ENCODE measurements at regions not wholly inside any gene's neighbourhood (a gene's known extent, or its start where the extent isn't known, plus 50 kb on each side); places are given as distances from the start of the nearest gene placed in this dataset.

GRCh38 chr1:55585402-55585792 is 370.2 kb upstream of the USP24 start:
- no peak for DNase-seq (ENCODE audit: low read depth in 2 of 2)

GRCh38 chr1:55584526-55585401 is 369.6 kb upstream of the USP24 start:
- no peak for DNase-seq (ENCODE audit: low read depth in 2 of 2)

GRCh38 chr1:55582084-55582483 is 366.9 kb upstream of the USP24 start:
- DNase-seq (ENCODE audit: low read depth in 2 of 2), result no peak

GRCh38 chr1:55580845-55581332 is 365.7 kb upstream of the USP24 start:
- no peak for DNase-seq (ENCODE audit: low read depth in 2 of 2)

GRCh38 chr1:55579332-55580001 is 364.3 kb upstream of the USP24 start:
- no peak for DNase-seq (ENCODE audit: low read depth in 2 of 2)

- DNase-seq (ENCODE audit: low read depth in 2 of 2), result no peak
Observed at GRCh38 chr1:55578646-55579045, 363.5 kb upstream of the USP24 start.

- no peak for DNase-seq (ENCODE audit: low read depth in 2 of 2)
Observed at GRCh38 chr1:55575571-55576279, 360.6 kb upstream of the USP24 start.

- no peak for DNase-seq (ENCODE audit: low read depth in 2 of 2)
Observed at GRCh38 chr1:55574691-55575225, 359.6 kb upstream of the USP24 start.

- no peak for DNase-seq (ENCODE audit: low read depth in 2 of 2)
Observed at GRCh38 chr1:55572878-55573734, 357.9 kb upstream of the USP24 start.

- no peak for DNase-seq (ENCODE audit: low read depth in 2 of 2)
Observed at GRCh38 chr1:55571767-55572166, 356.6 kb upstream of the USP24 start.

GRCh38 chr1:55569417-55569816 is 354.3 kb upstream of the USP24 start:
- no peak for DNase-seq (ENCODE audit: low read depth in 2 of 2)

- DNase-seq (ENCODE audit: low read depth in 2 of 2), result no peak
Observed at GRCh38 chr1:55568732-55569131, 353.6 kb upstream of the USP24 start.

GRCh38 chr1:55560266-55560665 is 345.1 kb upstream of the USP24 start:
- DNase-seq (ENCODE audit: low read depth in 2 of 2), result no peak

- no peak for DNase-seq (ENCODE audit: low read depth in 2 of 2)
Observed at GRCh38 chr1:55559842-55560241, 344.7 kb upstream of the USP24 start.

- no peak for DNase-seq (ENCODE audit: low read depth in 2 of 2)
Observed at GRCh38 chr1:55559161-55559611, 344.0 kb upstream of the USP24 start.

- DNase-seq (ENCODE audit: low read depth in 2 of 2), result no peak
Observed at GRCh38 chr1:55558515-55558914, 343.4 kb upstream of the USP24 start.

- DNase-seq (ENCODE audit: low read depth in 2 of 2), result no peak
Observed at GRCh38 chr1:55555956-55556725, 341.0 kb upstream of the USP24 start.

- no peak for DNase-seq (ENCODE audit: low read depth in 2 of 2)
Observed at GRCh38 chr1:55554611-55555010, 339.4 kb upstream of the USP24 start.

- no peak for DNase-seq (ENCODE audit: low read depth in 2 of 2)
Observed at GRCh38 chr1:55552636-55553035, 337.5 kb upstream of the USP24 start.

- no peak for DNase-seq (ENCODE audit: low read depth in 2 of 2)
Observed at GRCh38 chr1:55547405-55547804, 332.2 kb upstream of the USP24 start.
